Hypothalamus (tissue), 51 donors: ENCODE measurements at regions not wholly inside any gene's neighbourhood (a gene's known extent, or its start where the extent isn't known, plus 50 kb on each side); places are given as distances from the start of the nearest gene placed in this dataset.

Experiments used
- DNase-seq, 51 donors: peaks; one replicate each; lab custom pipeline; 2025; lab: John Stamatoyannopoulos, UW

- DNase-seq: no peak
Observed at GRCh38 chr10:62543571-62544355, 169.6 kb downstream of the ZNF365 start.

- no peak for DNase-seq
Observed at GRCh38 chr10:62545160-62546066, 171.2 kb downstream of the ZNF365 start.

- DNase-seq: no peak
Observed at GRCh38 chr10:62548686-62549085, 174.5 kb downstream of the ZNF365 start.

- no peak for DNase-seq
Observed at GRCh38 chr10:62550173-62550572, 176.0 kb downstream of the ZNF365 start.

- DNase-seq: peak in 9 of 51 donors; percentile 0 to 37 (median 4)
Observed at GRCh38 chr10:62554632-62555199, 180.5 kb downstream of the ZNF365 start.

GRCh38 chr10:62559481-62560200, 185.5 kb downstream of the ZNF365 start:
- DNase-seq: no peak

GRCh38 chr10:62560201-62560819, 186.1 kb downstream of the ZNF365 start:
- DNase-seq: no peak

GRCh38 chr10:62561151-62561550, 187.0 kb downstream of the ZNF365 start:
- DNase-seq: no peak

- DNase-seq: no peak
Observed at GRCh38 chr10:62562101-62562500, 187.9 kb downstream of the ZNF365 start.

GRCh38 chr10:62562795-62563194, 188.6 kb downstream of the ZNF365 start:
- DNase-seq: no peak

GRCh38 chr10:62573929-62574328, 199.8 kb downstream of the ZNF365 start:
- no peak for DNase-seq

GRCh38 chr10:62577076-62577475, 202.9 kb downstream of the ZNF365 start:
- DNase-seq: no peak

GRCh38 chr10:62577666-62578291, 203.6 kb downstream of the ZNF365 start:
- DNase-seq: no peak

GRCh38 chr10:62578301-62578700, 204.1 kb downstream of the ZNF365 start:
- DNase-seq: no peak

- DNase-seq: no peak
Observed at GRCh38 chr10:62578916-62579315, 204.7 kb downstream of the ZNF365 start.

- no peak for DNase-seq
Observed at GRCh38 chr10:62580396-62580795, 206.2 kb downstream of the ZNF365 start.

- no peak for DNase-seq
Observed at GRCh38 chr10:62581351-62581750, 207.2 kb downstream of the ZNF365 start.

GRCh38 chr10:62582101-62582705, 208.0 kb downstream of the ZNF365 start:
- DNase-seq: no peak

- DNase-seq: no peak
Observed at GRCh38 chr10:62582804-62583208, 208.6 kb downstream of the ZNF365 start.
